Gastrocnemius medialis (tissue), 4 donors: ENCODE measurements at regions not wholly inside any gene's neighbourhood (a gene's known extent, or its start where the extent isn't known, plus 50 kb on each side); places are given as distances from the start of the nearest gene placed in this dataset.

Source experiments
- CTCF ChIP-seq, 5 experiments: fragments of 450-650 bp in 3 of 5; fragments of 200-600 bp in 2 of 5; sonication (generic) in 2 of 5; IDR thresholded peaks in 4 of 5; conservative IDR thresholded peaks in 1 of 5; 1 replicate in 4 of 5; 2 replicates in 1 of 5; pipeline ENCODE4 v1.5.1; 2016 to 2019; ENCODE audit warnings: antibody characterized with exemption in 5 of 5, mild to moderate bottlenecking in 3 of 5, moderate library complexity in 3 of 5
- POLR2A ChIP-seq, 2 donors: fragments of 450-650 bp; IDR thresholded peaks; one replicate each; pipeline ENCODE4 v1.6.1; 2017; ENCODE audit warnings: antibody characterized with exemption in 2 of 2, mild to moderate bottlenecking in 2 of 2, moderate library complexity in 2 of 2

DNA sequence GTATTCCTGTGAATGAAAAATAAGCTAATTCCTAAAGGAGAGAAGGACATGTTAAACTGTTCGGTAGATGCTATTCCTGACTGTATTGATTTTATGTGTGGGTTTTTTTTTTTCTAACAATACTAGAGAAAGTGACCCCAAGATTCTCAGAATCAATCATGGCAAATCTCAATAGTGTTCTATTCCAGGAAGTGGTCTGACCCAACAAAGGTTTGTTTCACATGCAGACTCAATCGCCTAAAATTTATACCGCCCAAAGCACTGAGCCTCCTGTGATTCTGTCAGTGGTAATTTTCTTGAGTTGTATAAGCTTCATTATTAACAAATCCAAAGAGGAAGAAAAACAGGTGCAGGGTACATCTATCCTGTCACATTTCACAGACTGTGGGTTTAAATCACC lies 293.7 kb downstream of the SUCLA2 start:
- no peak for TF ChIP-seq POLR2A (IDR thresholded peaks at IDR 0.05)
- TF ChIP-seq CTCF (IDR thresholded peaks at IDR 0.05 in 4 of 5, conservative IDR thresholded peaks at IDR 0.05 in 1 of 5), result no peak
